HUES48 (cell line): ENCODE measurements at regions not wholly inside any gene's neighbourhood (a gene's known extent, or its start where the extent isn't known, plus 50 kb on each side); places are given as distances from the start of the nearest gene placed in this dataset.

ENCODE experiments used
- H3K27ac ChIP-seq: one replicate; pipeline ENCODE4 v1.7.0; 2013; ENCODE audit warnings: low read depth, low read length, inconsistent platforms
- H3K27me3 ChIP-seq: 2 replicates; pipeline ENCODE4 v1.6.1; 2013; ENCODE audit warnings: mild to moderate bottlenecking, low read length; ENCODE audit not compliant: control insufficient read depth, insufficient read depth
- H3K36me3 ChIP-seq: 2 replicates; pipeline ENCODE4 v1.6.1; 2013; ENCODE audit warnings: low read length; ENCODE audit not compliant: control insufficient read depth, insufficient read depth
- H3K4me1 ChIP-seq: 2 replicates; pipeline ENCODE4 v1.6.1; 2013; ENCODE audit warnings: mild to moderate bottlenecking, low read length; ENCODE audit not compliant: control insufficient read depth, insufficient read depth
- H3K4me3 ChIP-seq: 2 replicates; pipeline ENCODE4 v1.5.1; 2013; ENCODE audit warnings: mild to moderate bottlenecking, low read depth, low read length
- H3K9ac ChIP-seq: 2 replicates; pipeline ENCODE4 v1.6.1; 2013; ENCODE audit warnings: mild to moderate bottlenecking, low read depth, low read length, moderate library complexity
- H3K9me3 ChIP-seq: 2 replicates; pipeline ENCODE4 v1.6.1; 2013; ENCODE audit warnings: low read length; ENCODE audit not compliant: control insufficient read depth, insufficient read depth

- Histone ChIP-seq H3K36me3 (no peaks in the 10 kb centered on the region), H3K27me3 (no peaks in the 10 kb centered on the region), H3K9me3 (no peaks in the 10 kb centered on the region; the same call in 1 of the 2 replicates), H3K4me1 (no peaks in the 10 kb centered on the region), H3K27ac (no peak overlapping the region), H3K9ac (no peak overlapping the region), H3K4me3 (no peak overlapping the region)
Observed at GRCh38 chr13:21964686-21965085, 293.8 kb downstream of the FGF9 start.

DNA sequence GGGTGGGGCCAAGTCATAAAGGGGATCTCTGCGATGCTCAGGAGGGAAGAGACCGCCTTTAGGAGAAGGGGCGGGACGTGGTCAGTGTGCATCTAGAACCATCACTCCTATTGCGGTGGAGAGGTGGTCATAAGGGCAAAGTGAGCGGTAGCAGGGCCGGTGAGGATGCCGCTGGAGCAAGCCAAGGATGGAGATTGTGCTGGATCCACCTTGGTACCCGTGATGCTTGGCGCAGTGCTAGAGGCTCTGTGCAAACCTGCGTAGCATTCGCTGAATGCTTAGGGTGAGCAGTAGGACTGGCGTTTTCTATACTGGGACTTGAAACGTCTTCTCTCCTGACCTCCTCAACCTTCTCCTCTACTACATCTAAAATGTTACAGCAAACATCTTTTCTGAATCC lies 294.2 kb downstream of the FGF9 start:
- no peaks in the 10 kb centered on the region; the same call in 1 of the 2 replicates for H3K9me3 ChIP-seq
- no peaks in the 10 kb centered on the region for H3K27me3 ChIP-seq
- H3K27ac ChIP-seq = no peak overlapping the region
- no peaks in the 10 kb centered on the region for H3K4me1 ChIP-seq
- H3K9ac ChIP-seq = no peak overlapping the region
- H3K36me3 ChIP-seq = no peaks in the 10 kb centered on the region
- no peak overlapping the region for H3K4me3 ChIP-seq

DNA sequence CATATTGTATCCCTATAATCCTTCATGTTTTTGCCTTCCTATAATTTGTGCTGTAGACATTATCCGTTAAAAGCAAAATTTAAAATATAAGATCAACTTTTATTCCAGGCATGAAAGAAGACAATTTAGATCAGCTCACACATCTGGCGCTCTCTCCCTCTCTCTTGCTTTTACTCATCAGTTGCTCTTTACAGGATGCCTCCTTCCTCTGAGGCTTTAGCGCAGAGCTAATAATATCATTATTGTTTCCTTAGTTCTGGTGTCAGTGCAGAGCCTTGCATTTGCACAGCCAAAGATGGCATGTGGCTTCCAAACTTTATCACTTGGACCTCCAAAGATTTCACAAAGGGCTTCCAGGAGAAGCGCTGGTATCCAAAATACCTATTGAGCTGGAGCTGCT lies 295.1 kb downstream of the FGF9 start:
- Histone ChIP-seq H3K27me3 (no peaks in the 10 kb centered on the region), H3K4me1 (no peaks in the 10 kb centered on the region)

GRCh38 chr13:21967871-21968270 lies 297.0 kb downstream of the FGF9 start:
- no peaks in the 10 kb centered on the region for H3K4me1 ChIP-seq

More for the DNA sequence above, 295.1 kb downstream of the FGF9 start:
- no peaks in the 10 kb centered on the region; the same call in 1 of the 2 replicates for H3K9me3 ChIP-seq
- H3K36me3 ChIP-seq = no peaks in the 10 kb centered on the region
- no peak overlapping the region for H3K4me3 ChIP-seq
- no peak overlapping the region for H3K27ac ChIP-seq
- no peak overlapping the region for H3K9ac ChIP-seq

DNA sequence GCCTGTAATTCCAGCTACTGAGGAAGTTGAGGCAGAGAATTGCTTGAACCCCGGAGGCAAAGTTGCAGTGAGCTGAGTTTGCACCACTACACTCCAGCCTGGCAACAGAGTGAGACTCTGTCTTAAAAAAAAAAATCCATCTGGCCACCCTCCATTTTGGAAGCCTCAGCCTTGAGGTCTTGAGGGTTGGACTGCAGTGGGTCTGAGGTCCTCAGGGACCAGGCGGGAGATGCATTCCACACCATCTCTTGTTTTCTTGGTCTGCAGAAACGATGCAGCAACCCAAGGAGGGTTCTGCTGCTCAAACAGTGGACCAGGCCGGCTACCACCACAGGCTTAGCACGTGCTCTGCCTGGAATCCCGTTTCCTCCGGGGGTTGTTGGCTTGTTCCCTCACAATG lies 299.3 kb downstream of the FGF9 start:
- Histone ChIP-seq H3K36me3 (no peaks in the 10 kb centered on the region), H3K4me1 (no peaks in the 10 kb centered on the region), H3K27me3 (no peaks in the 10 kb centered on the region), H3K9ac (no peak overlapping the region), H3K27ac (no peak overlapping the region), H3K4me3 (no peak overlapping the region), H3K9me3 (no peaks in the 10 kb centered on the region)

More at GRCh38 chr13:21967871-21968270, 297.0 kb downstream of the FGF9 start:
- Histone ChIP-seq H3K36me3 (no peaks in the 10 kb centered on the region), H3K27ac (no peak overlapping the region), H3K9me3 (no peaks in the 10 kb centered on the region), H3K27me3 (no peaks in the 10 kb centered on the region), H3K4me3 (no peak overlapping the region), H3K9ac (no peak overlapping the region)

- no peaks in the 10 kb centered on the region for H3K27me3 ChIP-seq
- H3K36me3 ChIP-seq = no peaks in the 10 kb centered on the region
- no peaks in the 10 kb centered on the region for H3K4me1 ChIP-seq
- no peaks in the 10 kb centered on the region for H3K9me3 ChIP-seq
- no peak overlapping the region for H3K27ac ChIP-seq
- no peak overlapping the region for H3K4me3 ChIP-seq
- no peak overlapping the region for H3K9ac ChIP-seq
Observed at GRCh38 chr13:21970918-21971317, 300.0 kb downstream of the FGF9 start.

DNA sequence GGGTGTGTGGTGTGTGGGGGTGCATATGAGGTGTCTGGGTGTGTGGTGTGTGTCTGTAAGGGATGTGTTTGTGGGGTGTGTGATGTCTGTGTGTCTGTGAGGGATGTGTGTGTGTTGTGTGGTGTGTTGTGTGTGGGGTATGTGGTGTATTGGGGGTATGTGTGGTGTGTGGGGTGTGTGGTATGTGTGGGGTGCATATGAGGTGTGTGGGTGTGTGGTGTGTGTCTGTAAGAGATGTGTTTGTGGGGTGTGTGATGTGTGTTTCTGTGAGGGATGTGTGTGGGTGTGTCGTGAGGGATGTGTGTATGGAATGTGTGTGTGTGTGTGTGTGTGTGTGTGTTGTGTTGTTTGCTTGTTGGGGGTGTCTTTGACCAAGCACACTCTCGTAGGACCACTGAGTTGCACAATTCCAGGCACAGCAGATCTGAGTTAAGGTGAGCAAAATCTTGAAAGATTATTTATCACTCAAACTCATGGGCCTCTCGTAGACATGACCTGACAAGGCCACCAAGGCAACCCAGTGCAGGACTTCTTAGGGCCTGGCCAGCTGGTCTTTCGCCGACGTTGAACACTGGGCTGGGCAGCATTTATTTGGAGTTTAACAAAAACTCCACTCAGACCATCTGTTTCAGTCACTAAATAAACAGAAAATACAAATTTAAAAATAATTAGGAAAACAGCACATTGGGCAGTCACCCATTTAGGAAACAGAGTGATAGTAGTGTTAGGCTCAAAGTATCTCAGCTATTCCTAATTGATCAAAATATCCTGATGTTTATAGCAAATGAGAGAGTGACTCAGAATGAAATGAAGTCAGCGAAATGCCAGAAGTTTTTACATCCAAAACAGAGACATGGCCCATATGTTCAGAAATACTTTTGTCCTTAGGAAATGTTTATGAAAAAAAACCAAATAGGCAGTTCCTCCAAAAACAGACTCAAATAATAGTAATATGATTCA lies 301.1 kb downstream of the FGF9 start:
- Histone ChIP-seq H3K36me3 (no peaks in the 10 kb centered on the region), H3K27ac (no peak overlapping the region), H3K4me3 (no peak overlapping the region), H3K27me3 (no peaks in the 10 kb centered on the region), H3K4me1 (no peaks in the 10 kb centered on the region), H3K9me3 (no peaks in the 10 kb centered on the region), H3K9ac (no peak overlapping the region)

DNA sequence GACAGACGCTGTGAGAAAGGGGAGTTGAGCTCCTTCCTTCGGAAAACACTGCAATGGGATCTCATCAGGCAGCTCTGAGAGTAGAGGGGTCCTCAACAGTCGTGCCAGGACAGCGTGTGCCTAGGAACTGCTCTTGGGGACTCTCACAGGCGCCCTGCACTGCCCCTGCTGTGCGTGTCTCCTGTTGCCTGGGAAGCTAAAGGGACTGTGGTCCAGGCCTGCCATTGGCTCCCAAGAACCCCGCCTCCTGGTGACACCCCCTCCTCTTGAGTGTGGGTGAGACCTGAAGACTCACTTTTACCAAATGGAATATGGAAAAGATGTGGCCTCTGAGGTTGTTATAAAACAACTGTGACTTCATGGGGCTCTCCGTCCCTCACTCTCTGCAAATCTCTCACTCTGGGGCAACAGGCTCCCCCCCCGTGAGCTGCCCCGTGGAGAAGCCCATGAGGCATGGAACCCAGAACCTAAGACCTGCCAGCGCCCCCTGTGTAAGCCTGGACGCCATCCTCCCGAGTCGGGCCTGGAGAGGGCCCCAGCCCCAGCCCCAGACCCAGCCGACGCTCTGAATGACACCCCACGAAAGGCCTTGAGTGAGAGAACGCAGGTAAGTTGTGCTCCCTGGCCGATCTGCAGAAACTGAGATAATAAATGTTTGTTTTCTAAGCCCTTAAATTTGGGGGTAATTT lies 302.7 kb downstream of the FGF9 start:
- no peak overlapping the region for H3K4me3 ChIP-seq
- H3K27ac ChIP-seq = no peak overlapping the region
- no peaks in the 10 kb centered on the region for H3K36me3 ChIP-seq
- no peaks in the 10 kb centered on the region for H3K9me3 ChIP-seq
- H3K9ac ChIP-seq = no peak overlapping the region
- H3K4me1 ChIP-seq = no peaks in the 10 kb centered on the region
- H3K27me3 ChIP-seq = no peaks in the 10 kb centered on the region

DNA sequence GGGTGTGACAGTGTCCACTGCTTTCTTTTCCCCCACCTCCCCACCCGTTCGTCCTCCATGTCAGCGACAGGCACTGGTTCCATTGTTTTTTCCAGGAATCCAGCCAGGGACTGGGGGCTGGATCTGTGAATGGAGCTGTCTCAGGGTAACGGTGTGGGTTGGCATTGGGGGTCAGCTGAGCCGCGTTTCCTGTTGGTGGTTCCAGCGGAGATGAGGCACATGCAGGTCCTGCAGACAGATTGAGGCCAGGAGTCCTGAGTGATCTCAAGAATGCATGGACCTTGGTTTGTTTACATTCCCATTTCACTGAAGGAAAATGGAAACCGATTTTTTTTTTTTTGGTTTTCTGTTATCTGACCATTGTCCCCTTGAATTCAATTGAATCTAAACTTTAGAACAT lies 303.9 kb downstream of the FGF9 start:
- no peak overlapping the region for H3K4me3 ChIP-seq
- no peak overlapping the region for H3K27ac ChIP-seq
- no peak overlapping the region for H3K9ac ChIP-seq
- no peaks in the 10 kb centered on the region for H3K27me3 ChIP-seq
- H3K4me1 ChIP-seq = no peaks in the 10 kb centered on the region
- H3K9me3 ChIP-seq = no peaks in the 10 kb centered on the region
- no peaks in the 10 kb centered on the region for H3K36me3 ChIP-seq

- Histone ChIP-seq H3K27ac (no peak overlapping the region), H3K4me1 (no peaks in the 10 kb centered on the region), H3K9ac (no peak overlapping the region), H3K36me3 (no peaks in the 10 kb centered on the region), H3K4me3 (no peak overlapping the region), H3K27me3 (no peaks in the 10 kb centered on the region), H3K9me3 (no peaks in the 10 kb centered on the region)
Observed at GRCh38 chr13:21976159-21976558, 305.3 kb downstream of the FGF9 start.

DNA sequence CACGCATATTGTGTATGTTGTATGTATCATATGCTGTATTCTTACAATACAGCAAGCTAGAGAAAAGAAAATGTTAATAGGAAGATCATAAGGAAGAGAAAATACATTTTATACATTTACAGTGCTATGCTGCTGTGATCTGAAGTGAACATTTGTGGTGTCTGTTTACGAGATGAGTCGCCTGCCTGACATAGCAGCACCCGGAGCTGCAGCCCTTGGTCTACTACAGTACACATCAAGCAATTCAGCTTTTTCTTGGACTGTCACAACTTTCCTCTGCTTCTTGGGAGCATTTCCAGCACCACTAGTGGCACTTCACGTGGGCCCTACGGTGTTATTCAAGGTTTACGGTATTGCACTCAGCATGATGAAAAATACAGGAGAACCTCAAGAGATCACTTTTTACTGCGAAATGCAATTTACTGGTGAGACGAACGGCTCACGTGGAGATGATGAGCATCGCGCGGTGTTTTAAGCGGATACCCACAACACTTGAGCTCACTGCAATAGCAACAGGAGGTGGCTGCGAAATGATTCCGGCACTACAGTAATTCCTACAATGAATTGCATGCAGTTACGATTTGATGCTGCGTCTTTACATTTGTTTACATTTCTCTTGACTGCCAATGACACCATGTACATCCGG lies 308.4 kb downstream of the FGF9 start:
- no peak overlapping the region for H3K27ac ChIP-seq
- no peaks in the 10 kb centered on the region for H3K9me3 ChIP-seq
- no peaks in the 10 kb centered on the region for H3K27me3 ChIP-seq

More for the DNA sequence above, 308.4 kb downstream of the FGF9 start:
- Histone ChIP-seq H3K9ac (no peak overlapping the region), H3K4me3 (no peak overlapping the region), H3K36me3 (no peaks in the 10 kb centered on the region), H3K4me1 (no peaks in the 10 kb centered on the region)
